ENCODE measurements at regions not wholly inside any gene's neighbourhood (a gene's known extent, or its start where the extent isn't known, plus 50 kb on each side); places are given as distances from the start of the nearest gene placed in this dataset.

- TF ChIP-seq CTCF (IDR thresholded peaks at IDR 0.05), result no peak
- TF ChIP-seq USF2 (CRISPR knock-in tag; IDR thresholded peaks at IDR 0.05), result no peak
- TF ChIP-seq ELF4 (CRISPR knock-in tag; IDR thresholded peaks at IDR 0.05; ENCODE audit: low read depth), result no peak
- no peak for TF ChIP-seq ZNF121 (CRISPR knock-in tag; IDR thresholded peaks at IDR 0.05)
- no peak for TF ChIP-seq GABPB1 (CRISPR knock-in tag; IDR thresholded peaks at IDR 0.05)
Observed at GRCh38 chr13:74476365-74476764, 342.2 kb upstream of the KLF12 start.

All from WTC11 (cell line).